ENCODE measurements at regions not wholly inside any gene's neighbourhood (a gene's known extent, or its start where the extent isn't known, plus 50 kb on each side); places are given as distances from the start of the nearest gene placed in this dataset.

DNA sequence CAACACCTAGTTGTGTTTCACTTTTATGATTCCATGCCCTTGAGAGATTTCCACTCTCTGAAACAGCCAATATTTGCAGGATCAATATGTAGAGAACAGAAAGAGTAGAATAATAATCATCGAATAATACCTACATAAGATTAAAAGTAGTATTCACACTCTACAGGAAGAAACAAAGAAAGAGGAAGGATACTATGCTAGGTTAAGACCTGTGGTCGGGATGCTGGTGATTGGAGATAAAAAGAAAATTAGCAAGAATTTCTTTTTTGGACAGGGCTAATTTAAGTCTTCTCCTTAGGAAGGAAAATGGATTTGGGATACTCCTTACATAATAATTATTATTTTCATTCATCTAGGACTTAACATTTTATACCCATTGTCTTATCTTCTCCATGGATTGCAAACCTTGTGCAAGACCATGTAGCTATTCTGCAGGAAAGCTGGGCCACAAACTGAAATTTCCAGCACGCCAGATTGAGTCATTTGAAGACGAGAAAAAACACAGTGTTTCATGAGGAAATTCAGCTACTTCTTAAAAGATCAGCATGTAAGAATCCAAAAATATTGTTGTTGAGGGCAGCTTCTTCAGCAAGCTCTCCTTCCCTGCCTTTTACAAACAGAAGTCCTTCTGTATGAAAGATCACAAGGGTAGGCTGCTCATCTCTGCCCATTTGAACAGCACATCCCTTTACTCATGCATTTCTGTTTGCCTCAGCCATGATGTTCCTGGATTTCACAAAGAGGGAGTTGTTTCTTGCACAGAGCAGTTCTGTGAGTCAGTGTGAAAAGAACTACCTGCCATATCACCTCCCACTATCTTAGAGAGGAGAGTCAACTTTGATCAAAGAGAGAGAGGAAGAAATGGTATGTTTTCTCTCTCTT, 90.7 kb downstream of the FAM76B start:
- CTCF ChIA-PET: no interaction called here
- POLR2A ChIA-PET (ENCODE audit: low non-redundant PET): interaction anchor here (0.6 kb wide), 1 partner anchor 13 kb away, joined by 4 read pairs; no protein-coding TSS in a partner anchor
- H3K27me3 ChIP-seq (replicated peaks; ENCODE audit: insufficient read depth, low read depth, low read length, poor library complexity): no peaks in the 10 kb centered on the region

DNA sequence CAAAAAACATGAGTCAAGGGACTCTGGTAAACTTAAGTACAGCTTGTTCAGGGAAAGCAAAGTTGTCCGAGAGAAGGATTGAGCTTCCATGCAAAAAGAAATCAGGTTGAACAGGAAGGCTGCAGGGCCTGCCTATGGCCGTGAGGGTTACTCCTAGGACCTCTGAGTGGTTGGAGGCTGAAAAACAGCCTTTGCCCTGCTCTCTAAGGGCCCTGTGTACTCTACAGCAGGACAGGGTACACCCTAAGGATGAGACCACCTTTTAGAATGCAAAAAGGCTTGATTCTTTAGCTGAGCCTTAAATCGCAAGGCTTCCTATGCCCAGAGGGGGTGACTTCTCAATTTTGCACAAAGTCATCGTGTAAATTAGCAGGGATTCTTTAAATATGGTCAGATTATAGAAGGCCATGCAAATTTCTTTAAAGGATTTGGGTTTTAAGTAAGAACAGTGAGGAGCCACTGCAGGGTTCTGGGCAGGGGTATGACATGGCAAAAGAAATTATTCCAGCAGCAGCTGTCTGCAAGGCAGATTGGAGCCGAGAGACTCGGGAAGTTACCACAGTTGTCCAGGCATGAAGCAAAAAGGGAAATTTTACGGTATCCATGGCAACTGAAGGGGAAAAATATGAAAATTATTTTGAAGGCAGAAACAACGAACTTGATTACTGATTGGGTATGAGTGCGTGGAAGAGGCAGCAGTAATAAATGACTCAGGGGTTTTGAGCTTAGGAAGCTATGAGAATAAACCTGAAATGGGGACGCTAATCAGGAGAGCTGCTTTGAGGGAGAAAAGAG, 91.8 kb downstream of the FAM76B start:
- no peaks in the 10 kb centered on the region for H3K4me1 ChIP-seq (ENCODE audit: insufficient read depth, low read length, poor library complexity, severe bottlenecking)
- intact Hi-C loops (cut with micrococcal nuclease; ENCODE audit: unreplicated experiment): no loop called here
- CTCF ChIA-PET: interaction anchor here (1.5 kb wide), 1 partner anchor 8 kb away, joined by 3 read pairs; no protein-coding TSS in a partner anchor
- H3K27ac ChIP-seq (ENCODE audit: low read depth, low read length, poor library complexity, severe bottlenecking): no peak overlapping the region
- no peak for TF ChIP-seq EZH2 (IDR thresholded peaks at IDR 0.05; ENCODE audit: borderline replicate concordance, low read depth, low read length, poor library complexity, severe bottlenecking)
- TF ChIP-seq, protein P1, sequence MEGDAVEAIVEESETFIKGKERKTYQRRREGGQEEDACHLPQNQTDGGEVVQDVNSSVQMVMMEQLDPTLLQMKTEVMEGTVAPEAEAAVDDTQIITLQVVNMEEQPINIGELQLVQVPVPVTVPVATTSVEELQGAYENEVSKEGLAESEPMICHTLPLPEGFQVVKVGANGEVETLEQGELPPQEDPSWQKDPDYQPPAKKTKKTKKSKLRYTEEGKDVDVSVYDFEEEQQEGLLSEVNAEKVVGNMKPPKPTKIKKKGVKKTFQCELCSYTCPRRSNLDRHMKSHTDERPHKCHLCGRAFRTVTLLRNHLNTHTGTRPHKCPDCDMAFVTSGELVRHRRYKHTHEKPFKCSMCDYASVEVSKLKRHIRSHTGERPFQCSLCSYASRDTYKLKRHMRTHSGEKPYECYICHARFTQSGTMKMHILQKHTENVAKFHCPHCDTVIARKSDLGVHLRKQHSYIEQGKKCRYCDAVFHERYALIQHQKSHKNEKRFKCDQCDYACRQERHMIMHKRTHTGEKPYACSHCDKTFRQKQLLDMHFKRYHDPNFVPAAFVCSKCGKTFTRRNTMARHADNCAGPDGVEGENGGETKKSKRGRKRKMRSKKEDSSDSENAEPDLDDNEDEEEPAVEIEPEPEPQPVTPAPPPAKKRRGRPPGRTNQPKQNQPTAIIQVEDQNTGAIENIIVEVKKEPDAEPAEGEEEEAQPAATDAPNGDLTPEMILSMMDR (conservative IDR thresholded peaks at IDR 0.05; ENCODE audit: low read depth, low read length): no peak
- no peaks in the 10 kb centered on the region for H3K9me3 ChIP-seq (ENCODE audit: low read depth, low read length, poor library complexity, severe bottlenecking)
- H3K4me3 ChIP-seq (ENCODE audit: low read depth, low read length, poor library complexity, severe bottlenecking): no peak overlapping the region
- BruUV-seq (replicated peaks): no TSS peak
- H3K27me3 ChIP-seq (replicated peaks; ENCODE audit: insufficient read depth, low read depth, low read length, poor library complexity): no peaks in the 10 kb centered on the region
- no peaks in the 10 kb centered on the region for H3K36me3 ChIP-seq (ENCODE audit: insufficient read depth, low read length, poor library complexity, severe bottlenecking)
- POLR2A ChIA-PET (ENCODE audit: low non-redundant PET): interaction anchor here (0.6 kb wide), 1 partner anchor 348 kb away, joined by 3 read pairs; no protein-coding TSS in a partner anchor
- DNase-seq (ENCODE audit: low spot score): no peak

More for the DNA sequence above, 90.7 kb downstream of the FAM76B start:
- Histone ChIP-seq H3K36me3 (ENCODE audit: insufficient read depth, low read length, poor library complexity, severe bottlenecking) (no peaks in the 10 kb centered on the region), H3K9me3 (ENCODE audit: low read depth, low read length, poor library complexity, severe bottlenecking) (no peaks in the 10 kb centered on the region), H3K4me3 (ENCODE audit: low read depth, low read length, poor library complexity, severe bottlenecking) (no peak overlapping the region), H3K27ac (ENCODE audit: low read depth, low read length, poor library complexity, severe bottlenecking) (no peak overlapping the region), H3K4me1 (ENCODE audit: insufficient read depth, low read length, poor library complexity, severe bottlenecking) (no peaks in the 10 kb centered on the region)
- DNase-seq (ENCODE audit: low spot score): no peak
- no peak for TF ChIP-seq EZH2 (IDR thresholded peaks at IDR 0.05; ENCODE audit: borderline replicate concordance, low read depth, low read length, poor library complexity, severe bottlenecking)
- TF ChIP-seq, protein P1 (conservative IDR thresholded peaks at IDR 0.05; ENCODE audit: low read depth, low read length): no peak
- intact Hi-C loops (cut with micrococcal nuclease; ENCODE audit: unreplicated experiment): no loop called here
- no TSS peak for BruUV-seq (replicated peaks)

DNA sequence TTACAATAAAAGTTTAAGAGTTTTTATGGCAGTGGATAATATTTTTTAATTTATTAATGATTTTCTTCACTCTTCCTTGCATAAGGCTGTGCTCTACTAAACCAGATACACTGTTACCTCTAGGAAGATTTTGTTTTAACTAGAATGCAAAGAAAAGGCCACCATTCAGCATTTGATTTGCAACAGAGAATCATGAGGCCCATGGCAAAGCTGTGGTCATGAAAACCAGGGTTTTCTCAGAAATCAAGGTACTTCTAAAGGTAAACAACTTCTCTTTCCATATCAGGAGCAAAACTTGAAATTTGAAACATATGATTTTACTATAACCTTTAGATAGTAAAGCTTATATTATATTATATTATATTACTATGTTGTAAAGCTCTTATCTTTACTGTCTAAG, 94.4 kb downstream of the FAM76B start:
- ChIA-PET POLR2A (ENCODE audit: low non-redundant PET) (no interaction called here), CTCF (interaction anchor here (1.0 kb wide), 1 partner anchor 10 kb away, joined by 6 read pairs; no protein-coding TSS in a partner anchor)
- H3K36me3 ChIP-seq (ENCODE audit: insufficient read depth, low read length, poor library complexity, severe bottlenecking): no peaks in the 10 kb centered on the region
- H3K27ac ChIP-seq (ENCODE audit: low read depth, low read length, poor library complexity, severe bottlenecking): no peak overlapping the region
- intact Hi-C loops (cut with micrococcal nuclease; ENCODE audit: unreplicated experiment): no loop called here
- H3K9me3 ChIP-seq (ENCODE audit: low read depth, low read length, poor library complexity, severe bottlenecking): no peaks in the 10 kb centered on the region
- peaks cover 3% of the 10 kb centered on the region for H3K27me3 ChIP-seq (replicated peaks; ENCODE audit: insufficient read depth, low read depth, low read length, poor library complexity)
- H3K4me1 ChIP-seq (ENCODE audit: insufficient read depth, low read length, poor library complexity, severe bottlenecking): no peaks in the 10 kb centered on the region
- no TSS peak for BruUV-seq (replicated peaks)
- no peak overlapping the region for H3K4me3 ChIP-seq (ENCODE audit: low read depth, low read length, poor library complexity, severe bottlenecking)
- no peak for TF ChIP-seq EZH2 (IDR thresholded peaks at IDR 0.05; ENCODE audit: borderline replicate concordance, low read depth, low read length, poor library complexity, severe bottlenecking)
- TF ChIP-seq, protein P1 (conservative IDR thresholded peaks at IDR 0.05; ENCODE audit: low read depth, low read length): no peak
- DNase-seq (ENCODE audit: low spot score): no peak

Data from A673 (cell line).